ENCODE measurements at regions not wholly inside any gene's neighbourhood (a gene's known extent, or its start where the extent isn't known, plus 50 kb on each side); places are given as distances from the start of the nearest gene placed in this dataset.
A peak's percentile ranks its signal among the peaks of the same experiment; 100 is the strongest.

- Mint-ChIP-seq H3K27ac (no peak overlapping the region), H3K4me3 (no peak overlapping the region), H3K27me3 (no peaks in the 10 kb centered on the region), H3K9me3 (no peaks in the 10 kb centered on the region), H3K4me1 (peaks cover 11 to 33% (median 13%) of the 10 kb centered on the region in 3 donors), H3K36me3 (peaks cover 4% of the 10 kb centered on the region)
- Histone ChIP-seq H3K27ac (ENCODE audit: low read length) (no peak overlapping the region), H3K4me3 (ENCODE audit: control insufficient read depth in 1 of 2, extremely low read depth in 1 of 2, low read length in 1 of 2) (no peak overlapping the region), H3K4me1 (ENCODE audit: control insufficient read depth in 1 of 2, extremely low read depth in 1 of 2, insufficient read depth in 2 of 2, low read length in 2 of 2) (peaks cover 0 to 10% of the 10 kb centered on the region in 2 experiments), H3K27me3 (replicated peaks in 1 of 2; ENCODE audit: control insufficient read depth in 2 of 2, extremely low read depth in 1 of 2, insufficient read depth in 2 of 2, low read length in 1 of 2) (no peaks in the 10 kb centered on the region), H3K36me3 (ENCODE audit: control insufficient read depth in 2 of 2, extremely low read depth in 1 of 2, insufficient read depth in 1 of 2, low read length in 1 of 2) (no peaks in the 10 kb centered on the region), H3K9me3 (no peaks in the 10 kb centered on the region)
- POLR2A ChIA-PET, result no interaction called here
- ATAC-seq (replicated peaks in 1 of 4) (no peak), DNase-seq (no peak)
- WGBS (ENCODE audit: insufficient coverage), result 100% methylated on average over 3 of the region's 5 CpGs
- CTCF ChIA-PET, result no interaction called here
These were observed 197.5 kb upstream of the DMRT1 start for GRCh38 chr9:643966-644365.

GRCh38 chr9:647522-647921 is 194.0 kb upstream of the DMRT1 start:
- no peak overlapping the region for H3K4me3 ChIP-seq (ENCODE audit: control insufficient read depth in 1 of 2, extremely low read depth in 1 of 2, low read length in 1 of 2)
- Mint-ChIP-seq H3K36me3 (peaks cover 7% of the 10 kb centered on the region), H3K9me3 (no peaks in the 10 kb centered on the region), H3K27ac (no peak overlapping the region), H3K27me3 (no peaks in the 10 kb centered on the region), H3K4me1 (peaks cover 20 to 42% (median 22%) of the 10 kb centered on the region in 3 donors), H3K4me3 (no peak overlapping the region)
- no peaks in the 10 kb centered on the region for H3K9me3 ChIP-seq
- no peaks in the 10 kb centered on the region for H3K27me3 ChIP-seq (replicated peaks in 1 of 2; ENCODE audit: control insufficient read depth in 2 of 2, extremely low read depth in 1 of 2, insufficient read depth in 2 of 2, low read length in 1 of 2)
- H3K27ac ChIP-seq (ENCODE audit: low read length), result no peak overlapping the region
- no peak for DNase-seq
- ChIA-PET CTCF (no interaction called here), POLR2A (no interaction called here)
- peaks cover 3 to 8% of the 10 kb centered on the region in 2 experiments for H3K4me1 ChIP-seq (ENCODE audit: control insufficient read depth in 1 of 2, extremely low read depth in 1 of 2, insufficient read depth in 2 of 2, low read length in 2 of 2)
- no peaks in the 10 kb centered on the region for H3K36me3 ChIP-seq (ENCODE audit: control insufficient read depth in 2 of 2, extremely low read depth in 1 of 2, insufficient read depth in 1 of 2, low read length in 1 of 2)
- no CpG with 5 or more reads among the region's 4 CpGs for WGBS (ENCODE audit: insufficient coverage)
- ATAC-seq (replicated peaks in 1 of 4), result no peak

GRCh38 chr9:649128-650074 is 192.1 kb upstream of the DMRT1 start:
- POLR2A ChIA-PET, result no interaction called here
- ATAC-seq (replicated peaks in 1 of 4) (no peak), DNase-seq (no peak)
- peaks cover 4% of the 10 kb centered on the region for H3K36me3 Mint-ChIP-seq
- H3K27me3 Mint-ChIP-seq, result no peaks in the 10 kb centered on the region
- no peak overlapping the region for H3K27ac Mint-ChIP-seq
- no peaks in the 10 kb centered on the region for H3K9me3 ChIP-seq
- H3K4me1 Mint-ChIP-seq, result peaks cover 25 to 55% (median 29%) of the 10 kb centered on the region in 3 donors
- no peaks in the 10 kb centered on the region for H3K9me3 Mint-ChIP-seq
- H3K4me1 ChIP-seq (ENCODE audit: control insufficient read depth in 1 of 2, extremely low read depth in 1 of 2, insufficient read depth in 2 of 2, low read length in 2 of 2), result peaks cover 3 to 8% of the 10 kb centered on the region in 2 experiments
- H3K4me3 ChIP-seq (ENCODE audit: control insufficient read depth in 1 of 2, extremely low read depth in 1 of 2, low read length in 1 of 2), result no peak overlapping the region
- H3K36me3 ChIP-seq (ENCODE audit: control insufficient read depth in 2 of 2, extremely low read depth in 1 of 2, insufficient read depth in 1 of 2, low read length in 1 of 2), result no peaks in the 10 kb centered on the region
- WGBS (ENCODE audit: insufficient coverage), result 50% methylated on average over 2 of the region's 9 CpGs
- no peaks in the 10 kb centered on the region for H3K27me3 ChIP-seq (replicated peaks in 1 of 2; ENCODE audit: control insufficient read depth in 2 of 2, extremely low read depth in 1 of 2, insufficient read depth in 2 of 2, low read length in 1 of 2)
- peak overlapping the region in 2 of 3 donors; percentile 58 to 64 for H3K4me3 Mint-ChIP-seq
- H3K27ac ChIP-seq (ENCODE audit: low read length), result no peak overlapping the region
- CTCF ChIA-PET, result no interaction called here

GRCh38 chr9:650362-650761 is 191.1 kb upstream of the DMRT1 start:
- no peaks in the 10 kb centered on the region for H3K27me3 Mint-ChIP-seq
- CTCF ChIA-PET, result no interaction called here
- 40% methylated on average over 1 of the region's 1 CpG for WGBS (ENCODE audit: insufficient coverage)
- H3K27ac Mint-ChIP-seq, result peak overlapping the region; percentile 40 to 44
- H3K27ac ChIP-seq (ENCODE audit: low read length), result no peak overlapping the region
- H3K27me3 ChIP-seq (replicated peaks in 1 of 2; ENCODE audit: control insufficient read depth in 2 of 2, extremely low read depth in 1 of 2, insufficient read depth in 2 of 2, low read length in 1 of 2), result no peaks in the 10 kb centered on the region
- H3K9me3 Mint-ChIP-seq, result no peaks in the 10 kb centered on the region
- peaks cover 4% of the 10 kb centered on the region for H3K36me3 Mint-ChIP-seq
- H3K4me1 ChIP-seq (ENCODE audit: control insufficient read depth in 1 of 2, extremely low read depth in 1 of 2, insufficient read depth in 2 of 2, low read length in 2 of 2), result peaks cover 3 to 8% of the 10 kb centered on the region in 2 experiments
- peak; percentile 38 to 63 (median 58) for ATAC-seq (replicated peaks in 1 of 4)
- peaks cover 25 to 57% (median 34%) of the 10 kb centered on the region in 3 donors for H3K4me1 Mint-ChIP-seq
- H3K9me3 ChIP-seq, result no peaks in the 10 kb centered on the region
- no peaks in the 10 kb centered on the region for H3K36me3 ChIP-seq (ENCODE audit: control insufficient read depth in 2 of 2, extremely low read depth in 1 of 2, insufficient read depth in 1 of 2, low read length in 1 of 2)
- no peak overlapping the region for H3K4me3 ChIP-seq (ENCODE audit: control insufficient read depth in 1 of 2, extremely low read depth in 1 of 2, low read length in 1 of 2)
- peak in 3 of 35 experiments; percentile 2 to 14 (median 5) for DNase-seq
- H3K4me3 Mint-ChIP-seq, result peak overlapping the region; percentile 58 to 67 (median 64)
- POLR2A ChIA-PET, result no interaction called here

GRCh38 chr9:651371-651770 is 190.1 kb upstream of the DMRT1 start:
- POLR2A ChIA-PET, result no interaction called here
- peaks cover 25 to 65% (median 34%) of the 10 kb centered on the region in 3 donors for H3K4me1 Mint-ChIP-seq

GRCh38 chr9:652914-653313 is 188.6 kb upstream of the DMRT1 start:
- no peaks in the 10 kb centered on the region for H3K36me3 ChIP-seq (ENCODE audit: control insufficient read depth in 2 of 2, extremely low read depth in 1 of 2, insufficient read depth in 1 of 2, low read length in 1 of 2)
- DNase-seq (no peak), ATAC-seq (replicated peaks in 1 of 4) (no peak)
- H3K27ac Mint-ChIP-seq, result no peak overlapping the region
- ChIA-PET CTCF (no interaction called here), POLR2A (no interaction called here)
- H3K4me3 Mint-ChIP-seq, result no peak overlapping the region
- no peaks in the 10 kb centered on the region for H3K9me3 Mint-ChIP-seq
- peaks cover 4% of the 10 kb centered on the region for H3K36me3 Mint-ChIP-seq
- H3K4me1 Mint-ChIP-seq, result peaks cover 25 to 67% (median 34%) of the 10 kb centered on the region in 3 donors
- no peak overlapping the region for H3K27ac ChIP-seq (ENCODE audit: low read length)
- H3K4me1 ChIP-seq (ENCODE audit: control insufficient read depth in 1 of 2, extremely low read depth in 1 of 2, insufficient read depth in 2 of 2, low read length in 2 of 2), result peaks cover 3 to 8% of the 10 kb centered on the region in 2 experiments
- no peak overlapping the region for H3K4me3 ChIP-seq (ENCODE audit: control insufficient read depth in 1 of 2, extremely low read depth in 1 of 2, low read length in 1 of 2)
- H3K9me3 ChIP-seq, result no peaks in the 10 kb centered on the region
- 89% methylated on average over 8 of the region's 9 CpGs for WGBS (ENCODE audit: insufficient coverage)
- no peaks in the 10 kb centered on the region for H3K27me3 Mint-ChIP-seq
- H3K27me3 ChIP-seq (replicated peaks in 1 of 2; ENCODE audit: control insufficient read depth in 2 of 2, extremely low read depth in 1 of 2, insufficient read depth in 2 of 2, low read length in 1 of 2), result no peaks in the 10 kb centered on the region

More at GRCh38 chr9:651371-651770, 190.1 kb upstream of the DMRT1 start:
- no peaks in the 10 kb centered on the region for H3K36me3 ChIP-seq (ENCODE audit: control insufficient read depth in 2 of 2, extremely low read depth in 1 of 2, insufficient read depth in 1 of 2, low read length in 1 of 2)
- H3K4me1 ChIP-seq (ENCODE audit: control insufficient read depth in 1 of 2, extremely low read depth in 1 of 2, insufficient read depth in 2 of 2, low read length in 2 of 2), result peaks cover 3 to 8% of the 10 kb centered on the region in 2 experiments
- H3K4me3 Mint-ChIP-seq, result peak overlapping the region in 1 of 3 donors; percentile 16
- DNase-seq, result no peak
- H3K9me3 ChIP-seq, result no peaks in the 10 kb centered on the region
- no peaks in the 10 kb centered on the region for H3K9me3 Mint-ChIP-seq
- CTCF ChIA-PET, result no interaction called here
- no peaks in the 10 kb centered on the region for H3K27me3 Mint-ChIP-seq
- no peak overlapping the region for H3K4me3 ChIP-seq (ENCODE audit: control insufficient read depth in 1 of 2, extremely low read depth in 1 of 2, low read length in 1 of 2)
- no peaks in the 10 kb centered on the region for H3K27me3 ChIP-seq (replicated peaks in 1 of 2; ENCODE audit: control insufficient read depth in 2 of 2, extremely low read depth in 1 of 2, insufficient read depth in 2 of 2, low read length in 1 of 2)
- no CpG with 5 or more reads among the region's 2 CpGs for WGBS (ENCODE audit: insufficient coverage)
- H3K27ac Mint-ChIP-seq, result no peak overlapping the region
- H3K27ac ChIP-seq (ENCODE audit: low read length), result no peak overlapping the region
- no peak for ATAC-seq (replicated peaks in 1 of 4)
- H3K36me3 Mint-ChIP-seq, result peaks cover 4% of the 10 kb centered on the region
